Colonic mucosa (tissue), 4 donors: ENCODE measurements at regions not wholly inside any gene's neighbourhood (a gene's known extent, or its start where the extent isn't known, plus 50 kb on each side); places are given as distances from the start of the nearest gene placed in this dataset.
"Not testable (repeated sequence)": the region's sequence is repeated elsewhere in the genome, so short reads cannot be mapped to it uniquely, and the experiment has no call there.

Experiments
- DNase-seq: peaks from one replicate; pipeline ENCODE4 v3.0.0-alpha.2; 2020
- H3K27ac ChIP-seq: fragments of 200-600 bp; one replicate; pipeline ENCODE4 v1.8.0; 2021
- H3K27me3 ChIP-seq: fragments of 200-600 bp; one replicate; pipeline ENCODE4 v1.8.0; 2021
- H3K36me3 ChIP-seq: fragments of 200-600 bp; one replicate; pipeline ENCODE4 v1.8.0; 2021
- H3K4me1 ChIP-seq: fragments of 200-600 bp; one replicate; pipeline ENCODE4 v1.8.0; 2021; ENCODE audit warnings: mild to moderate bottlenecking
- H3K4me3 ChIP-seq: fragments of 200-600 bp; one replicate; pipeline ENCODE4 v1.8.0; 2021
- H3K9ac ChIP-seq, 2 donors: one replicate each; pipeline ENCODE4 v1.7.0; 2013; ENCODE audit warnings: control low read depth in 2 of 2, low read depth in 2 of 2, low read length in 2 of 2
- H3K9me3 ChIP-seq: fragments of 200-600 bp; one replicate; pipeline ENCODE4 v1.8.0; 2021
- CTCF ChIP-seq: fragments of 200-600 bp; IDR thresholded peaks from one replicate; pipeline ENCODE4 v1.8.0; 2022; ENCODE audit warnings: antibody characterized with exemption, mild to moderate bottlenecking
- intact Hi-C: fragments of 100-400 bp; cut with DNase I; formaldehyde crosslinking; loops from one replicate; pipeline ENCODE4 v1.14.1; 2022
- donor health status: healthy.
- donor health status: DM: no; HTN: no; CAD: no.
- donor health status: DM: no; HTN: no; CAD: no.

GRCh38 chr13:58955546-58956385 is 1208.0 kb downstream of the DIAPH3 start:
- H3K4me3 ChIP-seq = no peak overlapping the region
- H3K27ac ChIP-seq = no peak overlapping the region
- no peak for DNase-seq

DNA sequence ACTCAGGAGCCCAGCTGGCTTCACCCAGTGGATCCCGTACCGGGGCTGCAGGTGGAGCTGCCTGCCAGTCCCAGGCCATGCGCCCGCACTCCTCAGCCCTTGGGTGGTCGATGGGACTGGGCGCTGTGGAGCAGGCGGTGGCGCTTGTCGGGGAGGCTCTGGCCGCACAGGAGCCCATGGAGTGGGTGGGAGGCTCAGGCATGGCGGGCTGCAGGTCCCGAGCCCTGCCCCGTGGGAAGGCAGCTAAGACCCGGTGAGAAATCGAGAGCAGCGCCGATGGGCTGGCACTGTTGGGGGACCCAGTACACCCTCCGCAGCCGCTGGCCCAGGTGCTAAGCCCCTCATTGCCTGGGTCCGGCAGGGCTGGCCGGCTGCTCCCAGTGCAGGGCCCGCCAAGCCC is 1205.6 kb downstream of the DIAPH3 start:
- H3K9me3 ChIP-seq, intact Hi-C loops, H3K27me3 ChIP-seq, H3K36me3 ChIP-seq, H3K9ac ChIP-seq, DNase-seq, H3K4me1 ChIP-seq, H3K27ac ChIP-seq, H3K4me3 ChIP-seq: not testable (repeated sequence)

More at GRCh38 chr13:58955546-58956385, 1208.0 kb downstream of the DIAPH3 start:
- Histone ChIP-seq H3K36me3 (no peaks in the 10 kb centered on the region), H3K27me3 (no peaks in the 10 kb centered on the region), H3K4me1 (no peaks in the 10 kb centered on the region), H3K9me3 (no peaks in the 10 kb centered on the region), H3K9ac (no peak overlapping the region)
- intact Hi-C loops = no loop called here
- TF ChIP-seq CTCF = no peak

GRCh38 chr13:58960888-58961287 is 1202.8 kb downstream of the DIAPH3 start:
- DNase-seq = no peak
- no peaks in the 10 kb centered on the region for H3K27me3 ChIP-seq
- no peak overlapping the region for H3K27ac ChIP-seq
- H3K36me3 ChIP-seq = no peaks in the 10 kb centered on the region
- no peak overlapping the region for H3K4me3 ChIP-seq
- TF ChIP-seq CTCF = no peak
- no peaks in the 10 kb centered on the region for H3K9me3 ChIP-seq
- no peaks in the 10 kb centered on the region for H3K4me1 ChIP-seq
- intact Hi-C loops = no loop called here
- H3K9ac ChIP-seq = no peak overlapping the region

GRCh38 chr13:58963321-58963720 is 1200.4 kb downstream of the DIAPH3 start:
- H3K4me1 ChIP-seq = no peaks in the 10 kb centered on the region
- intact Hi-C loops = no loop called here

GRCh38 chr13:58964048-58964447 is 1199.7 kb downstream of the DIAPH3 start:
- no peaks in the 10 kb centered on the region for H3K27me3 ChIP-seq
- H3K9me3 ChIP-seq = no peaks in the 10 kb centered on the region
- no peak for TF ChIP-seq CTCF
- H3K36me3 ChIP-seq = no peaks in the 10 kb centered on the region
- H3K9ac ChIP-seq = no peak overlapping the region
- DNase-seq = no peak
- no peaks in the 10 kb centered on the region for H3K4me1 ChIP-seq
- H3K27ac ChIP-seq = no peak overlapping the region
- intact Hi-C loops = no loop called here
- no peak overlapping the region for H3K4me3 ChIP-seq

More at GRCh38 chr13:58963321-58963720, 1200.4 kb downstream of the DIAPH3 start:
- H3K36me3 ChIP-seq = no peaks in the 10 kb centered on the region
- no peak overlapping the region for H3K27ac ChIP-seq
- no peak overlapping the region for H3K4me3 ChIP-seq
- no peak for DNase-seq
- no peaks in the 10 kb centered on the region for H3K9me3 ChIP-seq
- H3K27me3 ChIP-seq = no peaks in the 10 kb centered on the region
- TF ChIP-seq CTCF = no peak
- H3K9ac ChIP-seq = no peak overlapping the region

- no peak for TF ChIP-seq CTCF
- Histone ChIP-seq H3K4me3 (no peak overlapping the region), H3K27ac (no peak overlapping the region), H3K9ac (no peak overlapping the region), H3K9me3 (no peaks in the 10 kb centered on the region), H3K27me3 (no peaks in the 10 kb centered on the region), H3K4me1 (no peaks in the 10 kb centered on the region), H3K36me3 (no peaks in the 10 kb centered on the region)
- DNase-seq = no peak
- intact Hi-C loops = no loop called here
These were observed 1186.6 kb downstream of the DIAPH3 start for GRCh38 chr13:58977085-58977484.
